Mesendoderm (in vitro differentiated cells): ENCODE measurements at regions not wholly inside any gene's neighbourhood (a gene's known extent, or its start where the extent isn't known, plus 50 kb on each side); places are given as distances from the start of the nearest gene placed in this dataset.

Experiments used
- DNase-seq: peaks from one replicate; pipeline ENCODE4 v3.0.0; 2013
- H2AK5ac ChIP-seq: 2 replicates; pipeline ENCODE4 v1.6.1; 2013; ENCODE audit warnings: low read length, inconsistent platforms
- H2BK120ac ChIP-seq: 2 replicates; pipeline ENCODE4 v1.6.1; 2013; ENCODE audit warnings: low read depth, mild to moderate bottlenecking, low read length, moderate library complexity, mixed read lengths
- H2BK15ac ChIP-seq: replicated peaks from 2 replicates; pipeline ENCODE4 v1.6.1; 2013; ENCODE audit warnings: low read depth, mild to moderate bottlenecking, moderate library complexity
- H2BK5ac ChIP-seq: 2 replicates; pipeline ENCODE4 v1.6.1; 2013; ENCODE audit warnings: low read length, inconsistent platforms
- H3K18ac ChIP-seq: 2 replicates; pipeline ENCODE4 v1.6.1; 2013; ENCODE audit warnings: mild to moderate bottlenecking, low read length, mixed read lengths
- H3K23ac ChIP-seq: one replicate; pipeline ENCODE4 v1.6.1; 2013; ENCODE audit warnings: low read length
- H3K27ac ChIP-seq: 2 replicates; pipeline ENCODE4 v1.5.1; 2013; ENCODE audit warnings: low read depth, mild to moderate bottlenecking, inconsistent platforms, low read length, moderate library complexity
- H3K27me3 ChIP-seq: 2 replicates; pipeline ENCODE4 v1.6.1; 2013; ENCODE audit warnings: low read length, control low read depth, mild to moderate bottlenecking, inconsistent platforms; ENCODE audit not compliant: insufficient read depth, poor library complexity
- H3K36me3 ChIP-seq: 2 replicates; pipeline ENCODE4 v1.6.1; 2013; ENCODE audit warnings: low read length, inconsistent platforms; ENCODE audit not compliant: control insufficient read depth, insufficient read depth
- H3K4ac ChIP-seq: one replicate; pipeline ENCODE4 v1.6.1; 2013; ENCODE audit warnings: low read depth, mild to moderate bottlenecking, low read length, moderate library complexity
- H3K4me1 ChIP-seq: 2 replicates; pipeline ENCODE4 v1.6.1; 2013; ENCODE audit warnings: low read depth, low read length, inconsistent platforms; ENCODE audit not compliant: control insufficient read depth
- H3K4me2 ChIP-seq: 2 replicates; pipeline ENCODE4 v1.6.1; 2013; ENCODE audit warnings: low read length
- H3K4me3 ChIP-seq: 2 replicates; pipeline ENCODE4 v1.5.1; 2013; ENCODE audit warnings: mild to moderate bottlenecking, low read length
- H3K56ac ChIP-seq: one replicate; pipeline ENCODE4 v1.6.1; 2013; ENCODE audit warnings: low read length
- H3K79me1 ChIP-seq: 2 replicates; pipeline ENCODE4 v1.6.1; 2013; ENCODE audit warnings: low read length, inconsistent platforms
- H3K79me2 ChIP-seq: 2 replicates; pipeline ENCODE4 v1.6.1; 2013; ENCODE audit warnings: mild to moderate bottlenecking, low read length; ENCODE audit not compliant: control insufficient read depth, insufficient read depth
- H3K9ac ChIP-seq: 2 replicates; pipeline ENCODE4 v1.6.1; 2013; ENCODE audit warnings: low read length, inconsistent platforms
- H4K5ac ChIP-seq: one replicate; pipeline ENCODE4 v1.6.1; 2013; ENCODE audit warnings: low read length
- H4K8ac ChIP-seq: one replicate; pipeline ENCODE4 v1.6.1; 2013; ENCODE audit warnings: low read depth, mild to moderate bottlenecking, control low read depth, low read length, moderate library complexity
- WGBS: extraction: QIAGEN DNeasy Blood & Tissue Kit; methylation state at CpG from one replicate; pipeline ENCODE4 v1.1.7; 2013; ENCODE audit warnings: low lambda C conversion rate, missing lambda C conversion rate; ENCODE audit not compliant: insufficient coverage; ENCODE audit errors: extremely low coverage; 5-methylcytosine and 5-hydroxymethylcytosine counted together

- WGBS = no CpG with 5 or more reads among the region's 4 CpGs
- H3K27ac ChIP-seq = no peak overlapping the region
- no peak overlapping the region for H3K9ac ChIP-seq
Measured at GRCh38 chr7:21353388-21353780, 74.5 kb upstream of the SP4 start.

GRCh38 chr7:21354284-21354683, 73.6 kb upstream of the SP4 start:
- no peak overlapping the region for H3K4me3 ChIP-seq
- H4K5ac ChIP-seq = no peak overlapping the region
- no peak overlapping the region for H2BK5ac ChIP-seq
- no peak overlapping the region for H3K4ac ChIP-seq
- no peak overlapping the region for H3K18ac ChIP-seq
- H2AK5ac ChIP-seq = no peak overlapping the region
- WGBS = no CpG with 5 or more reads among the region's 5 CpGs
- H3K4me1 ChIP-seq = no peaks in the 10 kb centered on the region
- no peak overlapping the region for H3K27ac ChIP-seq
- no peak overlapping the region for H3K23ac ChIP-seq
- H2BK120ac ChIP-seq = no peak overlapping the region
- no peak overlapping the region for H3K56ac ChIP-seq
- no peaks in the 10 kb centered on the region for H3K79me2 ChIP-seq
- H4K8ac ChIP-seq = no peak overlapping the region
- H3K27me3 ChIP-seq = no peaks in the 10 kb centered on the region
- DNase-seq = no peak
- H3K36me3 ChIP-seq = no peaks in the 10 kb centered on the region
- no peaks in the 10 kb centered on the region for H3K79me1 ChIP-seq
- H2BK15ac ChIP-seq = no peak overlapping the region
- H3K4me2 ChIP-seq = no peak overlapping the region
- H3K9ac ChIP-seq = no peak overlapping the region

More at GRCh38 chr7:21353388-21353780, 74.5 kb upstream of the SP4 start:
- Histone ChIP-seq H3K36me3 (no peaks in the 10 kb centered on the region), H3K4me2 (no peak overlapping the region), H3K79me1 (no peaks in the 10 kb centered on the region), H3K23ac (no peak overlapping the region), H3K79me2 (no peaks in the 10 kb centered on the region), H2BK5ac (no peak overlapping the region), H4K5ac (no peak overlapping the region), H2BK15ac (no peak overlapping the region), H2BK120ac (no peak overlapping the region), H3K27me3 (no peaks in the 10 kb centered on the region), H3K56ac (no peak overlapping the region), H3K18ac (no peak overlapping the region), H2AK5ac (no peak overlapping the region), H3K4ac (no peak overlapping the region), H3K4me1 (no peaks in the 10 kb centered on the region), H3K4me3 (no peak overlapping the region), H4K8ac (no peak overlapping the region)
- DNase-seq = no peak

DNA sequence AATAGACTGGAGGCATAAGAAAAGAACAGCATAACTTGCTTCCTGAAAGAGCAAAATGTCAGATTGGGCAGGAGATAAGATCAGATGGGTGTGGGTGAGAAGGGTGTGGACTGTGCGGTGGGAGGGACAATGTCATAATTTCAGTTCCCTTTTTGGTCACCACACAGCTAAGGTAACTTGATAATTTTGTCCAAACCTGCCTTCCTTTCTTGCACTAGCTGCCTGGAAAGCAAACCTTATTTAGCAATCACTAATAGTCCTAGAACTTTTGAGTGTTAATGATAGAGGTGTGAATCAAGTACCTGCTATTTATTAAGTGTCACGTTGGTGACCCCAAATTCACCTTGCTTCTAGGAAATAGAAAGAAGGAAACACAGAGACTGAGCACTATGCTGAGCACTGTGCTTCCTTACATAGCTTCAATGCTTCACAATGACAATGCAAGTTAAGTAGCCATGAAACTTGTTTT, 72.4 kb upstream of the SP4 start:
- no CpG with 5 or more reads among the region's 2 CpGs for WGBS
- H3K27ac ChIP-seq = no peak overlapping the region
- H2BK15ac ChIP-seq = no peak overlapping the region
- no peaks in the 10 kb centered on the region for H3K36me3 ChIP-seq
- H3K4me2 ChIP-seq = no peak overlapping the region
- no peaks in the 10 kb centered on the region for H3K4me1 ChIP-seq
- no peak overlapping the region for H3K23ac ChIP-seq
- no peaks in the 10 kb centered on the region for H3K79me2 ChIP-seq
- no peak overlapping the region for H3K56ac ChIP-seq
- no peak overlapping the region for H4K5ac ChIP-seq
- no peaks in the 10 kb centered on the region for H3K27me3 ChIP-seq
- DNase-seq = no peak
- H3K4me3 ChIP-seq = no peak overlapping the region
- H2BK120ac ChIP-seq = no peak overlapping the region
- H2AK5ac ChIP-seq = no peak overlapping the region
- no peak overlapping the region for H2BK5ac ChIP-seq
- H3K9ac ChIP-seq = no peak overlapping the region
- H3K4ac ChIP-seq = no peak overlapping the region
- no peak overlapping the region for H3K18ac ChIP-seq
- no peak overlapping the region for H4K8ac ChIP-seq
- H3K79me1 ChIP-seq = no peaks in the 10 kb centered on the region

GRCh38 chr7:21356616-21357015, 71.3 kb upstream of the SP4 start:
- H2BK5ac ChIP-seq = no peak overlapping the region
- no peaks in the 10 kb centered on the region for H3K79me2 ChIP-seq
- H3K36me3 ChIP-seq = no peaks in the 10 kb centered on the region
- DNase-seq = no peak
- no peak overlapping the region for H4K8ac ChIP-seq
- H3K9ac ChIP-seq = no peak overlapping the region
- no peaks in the 10 kb centered on the region for H3K27me3 ChIP-seq
- no peak overlapping the region for H3K27ac ChIP-seq
- H3K23ac ChIP-seq = no peak overlapping the region
- H3K18ac ChIP-seq = no peak overlapping the region
- H2BK15ac ChIP-seq = no peak overlapping the region
- H3K4ac ChIP-seq = no peak overlapping the region
- no peak overlapping the region for H2BK120ac ChIP-seq
- no peaks in the 10 kb centered on the region for H3K79me1 ChIP-seq
- H3K4me2 ChIP-seq = no peak overlapping the region
- H3K4me3 ChIP-seq = no peak overlapping the region
- no peak overlapping the region for H3K56ac ChIP-seq
- H2AK5ac ChIP-seq = no peak overlapping the region
- no peak overlapping the region for H4K5ac ChIP-seq
- no peaks in the 10 kb centered on the region for H3K4me1 ChIP-seq

DNA sequence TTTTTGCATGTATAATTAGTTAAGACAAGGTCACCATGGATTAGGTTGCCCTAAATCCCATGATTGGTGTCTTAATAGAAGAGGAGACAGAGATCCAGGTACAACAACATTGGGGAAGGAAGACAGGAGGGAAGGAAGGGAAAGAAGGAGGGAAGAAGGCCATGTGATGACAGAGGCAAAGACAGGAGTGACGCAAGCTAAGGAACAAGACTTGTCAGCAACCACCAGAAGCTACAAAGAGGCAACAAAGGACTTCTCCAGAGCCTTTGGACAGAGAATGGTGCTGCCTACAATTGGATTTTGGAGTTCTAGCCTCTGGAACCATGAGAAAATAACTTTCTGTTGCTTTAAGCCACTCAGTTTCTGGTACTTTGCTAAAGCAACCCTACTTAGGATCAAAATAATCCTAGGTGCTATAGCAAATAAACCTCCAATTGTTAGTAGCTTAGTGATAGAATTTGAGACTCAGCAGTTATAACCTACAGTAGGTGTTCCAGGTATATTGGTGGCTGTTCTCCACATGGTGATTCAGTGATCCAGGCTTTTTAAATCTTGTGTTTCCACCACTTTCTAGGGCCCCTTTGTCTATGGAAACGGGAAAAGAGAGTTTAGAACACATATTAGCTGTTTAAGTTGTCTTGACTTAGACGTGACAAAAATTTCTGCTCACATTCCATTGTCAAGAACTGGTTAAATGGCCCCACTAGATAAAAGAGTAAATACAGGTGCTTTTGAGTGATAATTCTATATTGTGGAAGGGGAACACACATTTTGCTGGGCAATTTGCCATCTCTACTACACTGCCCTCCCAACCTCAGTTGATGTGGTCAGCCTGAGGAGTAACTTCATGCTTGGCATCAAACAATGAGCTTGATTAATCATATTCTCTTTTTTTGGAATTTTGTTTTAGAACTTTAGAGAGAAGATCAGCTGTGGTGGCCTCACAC, 70.5 kb upstream of the SP4 start:
- H3K4me3 ChIP-seq = no peak overlapping the region
- no peak overlapping the region for H3K23ac ChIP-seq
- no peak overlapping the region for H2BK120ac ChIP-seq

More for the DNA sequence above, 70.5 kb upstream of the SP4 start:
- H2AK5ac ChIP-seq = no peak overlapping the region
- no peaks in the 10 kb centered on the region for H3K27me3 ChIP-seq
- H4K8ac ChIP-seq = no peak overlapping the region
- no peak overlapping the region for H2BK5ac ChIP-seq
- no peak overlapping the region for H3K56ac ChIP-seq
- H3K79me1 ChIP-seq = no peaks in the 10 kb centered on the region
- DNase-seq = no peak
- H4K5ac ChIP-seq = no peak overlapping the region
- H3K4ac ChIP-seq = no peak overlapping the region
- WGBS = no CpG with 5 or more reads among the region's 3 CpGs
- H3K4me1 ChIP-seq = no peaks in the 10 kb centered on the region
- H3K9ac ChIP-seq = no peak overlapping the region
- no peak overlapping the region for H3K4me2 ChIP-seq
- no peaks in the 10 kb centered on the region for H3K79me2 ChIP-seq
- no peak overlapping the region for H3K18ac ChIP-seq
- H3K27ac ChIP-seq = no peak overlapping the region
- no peak overlapping the region for H2BK15ac ChIP-seq
- H3K36me3 ChIP-seq = no peaks in the 10 kb centered on the region
